SU-DHL-6 (cell line): ENCODE measurements at regions not wholly inside any gene's neighbourhood (a gene's known extent, or its start where the extent isn't known, plus 50 kb on each side); places are given as distances from the start of the nearest gene placed in this dataset.
"Not testable (repeated sequence)": the region's sequence is repeated elsewhere in the genome, so short reads cannot be mapped to it uniquely, and the experiment has no call there.

ENCODE experiments used
- EZH2phosphoT487 ChIP-seq: fragments of 200-600 bp; sonication (generic), shearing (Covaris generic); conservative IDR thresholded peaks from 2 replicates; pipeline ENCODE4 v1.6.1; 2018; ENCODE audit warnings: mild to moderate bottlenecking, antibody characterized with exemption, low read length, moderate library complexity, mixed read lengths
- TF ChIP-seq, protein P1 (sequence below): fragments of 200-600 bp; sonication (generic); IDR thresholded peaks from one replicate; pipeline ENCODE4 v1.5.1; 2017; ENCODE audit warnings: antibody characterized with exemption, mild to moderate bottlenecking, low read length, moderate library complexity; ENCODE audit not compliant: insufficient read depth, poor library complexity, severe bottlenecking

DNA sequence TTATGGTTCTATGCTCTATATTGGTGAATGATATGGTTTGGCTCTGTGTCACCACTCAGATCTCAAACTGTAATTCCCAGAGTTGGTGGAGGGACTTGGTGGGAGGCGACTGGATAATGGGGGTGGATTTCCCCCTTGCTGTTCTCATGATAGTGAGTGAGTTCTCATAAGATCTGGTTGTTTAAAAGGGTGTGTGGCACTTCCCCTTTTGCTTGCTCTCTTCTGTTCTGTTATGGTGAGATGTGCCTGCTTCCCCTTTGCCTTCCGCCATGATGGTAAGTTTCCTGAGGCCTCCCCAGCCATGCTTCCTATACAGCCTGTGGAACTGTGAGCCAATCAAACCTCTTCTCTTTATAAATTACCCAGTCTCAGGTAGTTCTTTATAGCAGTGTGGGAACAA lies 446.6 kb upstream of the PDE3A start:
- TF ChIP-seq, protein P1, sequence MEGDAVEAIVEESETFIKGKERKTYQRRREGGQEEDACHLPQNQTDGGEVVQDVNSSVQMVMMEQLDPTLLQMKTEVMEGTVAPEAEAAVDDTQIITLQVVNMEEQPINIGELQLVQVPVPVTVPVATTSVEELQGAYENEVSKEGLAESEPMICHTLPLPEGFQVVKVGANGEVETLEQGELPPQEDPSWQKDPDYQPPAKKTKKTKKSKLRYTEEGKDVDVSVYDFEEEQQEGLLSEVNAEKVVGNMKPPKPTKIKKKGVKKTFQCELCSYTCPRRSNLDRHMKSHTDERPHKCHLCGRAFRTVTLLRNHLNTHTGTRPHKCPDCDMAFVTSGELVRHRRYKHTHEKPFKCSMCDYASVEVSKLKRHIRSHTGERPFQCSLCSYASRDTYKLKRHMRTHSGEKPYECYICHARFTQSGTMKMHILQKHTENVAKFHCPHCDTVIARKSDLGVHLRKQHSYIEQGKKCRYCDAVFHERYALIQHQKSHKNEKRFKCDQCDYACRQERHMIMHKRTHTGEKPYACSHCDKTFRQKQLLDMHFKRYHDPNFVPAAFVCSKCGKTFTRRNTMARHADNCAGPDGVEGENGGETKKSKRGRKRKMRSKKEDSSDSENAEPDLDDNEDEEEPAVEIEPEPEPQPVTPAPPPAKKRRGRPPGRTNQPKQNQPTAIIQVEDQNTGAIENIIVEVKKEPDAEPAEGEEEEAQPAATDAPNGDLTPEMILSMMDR: not testable (repeated sequence)
- not testable (repeated sequence) for TF ChIP-seq EZH2phosphoT487
